GM10266 (cell line): ENCODE measurements at regions not wholly inside any gene's neighbourhood (a gene's known extent, or its start where the extent isn't known, plus 50 kb on each side); places are given as distances from the start of the nearest gene placed in this dataset.

ENCODE experiments used
- DNase-seq: peaks from one replicate; pipeline ENCODE4 v3.0.0; 2012; ENCODE audit errors: extremely low spot score
- CTCF ChIP-seq: IDR thresholded peaks from 2 replicates; pipeline ENCODE4 v1.5.1; 2012; ENCODE audit warnings: mild to moderate bottlenecking, low read depth; ENCODE audit not compliant: control insufficient read depth, insufficient read depth; ENCODE audit errors: missing control alignments

- no peak for TF ChIP-seq CTCF
Measured at GRCh38 chr20:51089840-51090239, 66.9 kb upstream of the KCNG1 start.

GRCh38 chr20:51089272-51089781 is 66.4 kb upstream of the KCNG1 start:
- DNase-seq = no peak

More at GRCh38 chr20:51089840-51090239, 66.9 kb upstream of the KCNG1 start:
- DNase-seq = no peak

GRCh38 chr20:51087266-51087665 is 64.4 kb upstream of the KCNG1 start:
- no peak for TF ChIP-seq CTCF

More at GRCh38 chr20:51089272-51089781, 66.4 kb upstream of the KCNG1 start:
- no peak for TF ChIP-seq CTCF

GRCh38 chr20:51085769-51086168 is 62.9 kb upstream of the KCNG1 start:
- DNase-seq = no peak
- no peak for TF ChIP-seq CTCF

More at GRCh38 chr20:51087266-51087665, 64.4 kb upstream of the KCNG1 start:
- no peak for DNase-seq

- no peak for TF ChIP-seq CTCF
- no peak for DNase-seq
Measured at GRCh38 chr20:51084593-51085377, 61.9 kb upstream of the KCNG1 start.

GRCh38 chr20:51083447-51083846 is 60.5 kb upstream of the KCNG1 start:
- no peak for TF ChIP-seq CTCF
- no peak for DNase-seq

- no peak for TF ChIP-seq CTCF
Measured at GRCh38 chr20:51082988-51083387, 60.1 kb upstream of the KCNG1 start.

More at GRCh38 chr20:51082988-51083387, 60.1 kb upstream of the KCNG1 start:
- DNase-seq = no peak
